NCI-H1417 (cell line): ENCODE measurements at regions not wholly inside any gene's neighbourhood (a gene's known extent, or its start where the extent isn't known, plus 50 kb on each side); places are given as distances from the start of the nearest gene placed in this dataset.
"Not testable (repeated sequence)": the region's sequence is repeated elsewhere in the genome, so short reads cannot be mapped to it uniquely, and the experiment has no call there.

ENCODE experiments used
- DNase-seq, 3 experiments: peaks; one replicate each; lab custom pipeline; 2025; lab: John Stamatoyannopoulos, UW

DNA sequence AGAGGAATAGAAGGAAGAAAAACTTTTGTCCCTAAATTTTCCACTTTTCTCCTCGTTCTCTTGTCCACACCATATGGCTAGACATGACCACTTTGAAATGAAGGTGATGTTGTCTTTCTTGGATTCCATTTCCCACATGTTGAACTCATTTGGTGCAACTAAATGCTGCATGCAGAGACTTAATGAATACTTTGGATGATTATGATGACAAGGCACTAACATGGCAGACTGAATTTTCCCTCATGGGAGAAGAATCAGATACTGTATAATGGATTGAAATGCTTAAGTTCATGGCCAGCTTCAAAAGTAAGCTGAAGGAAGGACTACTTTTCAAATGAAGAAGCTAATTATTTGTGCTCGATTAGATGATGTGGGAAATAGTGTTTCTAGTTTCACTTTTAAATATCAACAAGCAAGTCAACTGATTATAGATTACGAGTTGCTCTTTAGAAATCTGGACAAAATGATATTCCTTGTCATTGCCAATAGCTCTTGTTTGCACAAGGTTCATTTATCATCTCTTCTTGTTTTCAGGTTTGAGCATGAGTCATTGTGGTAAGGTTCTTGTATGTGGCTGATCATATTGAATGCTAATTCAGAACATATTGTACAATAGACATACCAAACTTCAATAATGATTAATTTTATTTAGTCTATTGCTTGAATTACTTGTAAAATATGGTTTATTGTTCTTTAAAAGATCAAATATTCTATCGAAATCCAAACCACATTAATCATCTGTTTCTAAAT, 501.3 kb upstream of the FTMT start:
- peak in 1 of 3 experiments; percentile 19 for DNase-seq

DNA sequence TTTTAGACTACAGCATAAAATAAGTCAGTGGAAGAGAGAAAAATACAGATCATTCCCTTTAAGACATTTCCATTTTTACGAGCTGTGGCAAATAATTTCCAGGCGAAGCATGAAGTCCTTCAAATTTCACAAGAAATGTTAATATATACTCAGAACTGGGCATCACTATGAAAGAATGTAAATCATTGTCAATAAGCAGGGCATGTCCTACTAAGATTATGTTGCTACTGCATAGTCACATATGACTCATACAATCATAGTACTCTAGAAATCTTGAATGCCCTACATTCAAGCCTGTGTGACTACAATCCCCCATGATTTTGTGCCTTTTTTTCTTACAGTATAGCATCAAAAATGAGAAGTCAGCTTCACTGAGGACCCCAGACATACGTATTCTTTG, 485.2 kb upstream of the FTMT start:
- no peak for DNase-seq

DNA sequence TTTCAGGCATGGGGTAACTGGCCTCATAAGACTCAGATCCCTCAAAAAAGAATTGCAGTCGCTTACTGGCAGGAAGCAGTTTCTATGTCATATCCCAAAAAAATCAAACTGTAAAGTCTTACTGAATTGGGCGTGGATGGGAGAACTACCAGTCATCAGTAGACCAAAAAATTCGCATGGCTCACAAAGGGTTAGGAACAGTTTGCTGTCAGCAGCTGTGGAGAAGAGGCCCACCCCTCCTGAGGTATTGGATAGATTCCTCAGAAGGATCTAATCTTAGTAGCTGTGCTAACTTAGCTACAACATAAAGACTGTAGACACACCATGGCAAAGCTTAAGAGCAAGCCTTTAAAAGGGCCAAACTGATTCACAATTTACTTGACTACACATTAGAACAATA, 478.3 kb upstream of the FTMT start:
- no peak for DNase-seq

DNA sequence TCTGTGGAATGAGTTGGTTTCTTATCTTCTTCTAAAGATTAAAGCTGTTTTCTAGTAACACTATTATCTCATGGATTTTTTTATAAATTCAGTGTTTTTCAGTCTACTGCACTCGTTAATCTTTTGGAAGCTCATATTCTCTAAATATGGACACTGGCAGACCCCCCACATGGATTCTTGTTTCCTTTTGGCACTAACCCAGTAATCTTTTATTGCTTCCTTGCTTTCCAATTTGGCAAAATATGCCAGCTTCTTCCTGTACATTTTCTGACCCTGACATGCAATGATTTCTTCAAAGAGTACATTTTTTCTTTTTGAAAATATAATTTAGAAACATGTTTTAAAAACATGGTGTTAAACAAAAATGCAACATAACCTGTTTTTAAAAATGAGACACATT, 474.2 kb upstream of the FTMT start:
- DNase-seq = no peak

DNA sequence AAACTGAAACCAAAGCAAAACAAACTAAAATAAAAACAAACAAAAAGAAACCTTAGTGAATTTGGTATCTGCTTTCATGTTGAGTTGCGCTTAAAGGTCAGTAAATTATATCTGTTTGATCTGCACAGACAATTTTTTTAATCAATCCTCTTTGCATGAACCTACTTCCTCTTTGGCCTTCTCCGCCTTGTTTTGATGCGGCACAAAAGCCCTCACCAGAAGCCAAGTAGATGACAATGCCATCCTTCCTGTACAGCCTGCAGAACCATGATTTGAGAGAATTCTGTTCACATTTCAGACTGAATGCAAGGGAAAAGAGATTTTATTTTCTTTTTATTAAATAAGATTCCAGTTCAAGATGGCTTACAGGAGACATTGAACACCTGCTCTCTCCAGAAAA, 473.6 kb upstream of the FTMT start:
- no peak for DNase-seq

DNA sequence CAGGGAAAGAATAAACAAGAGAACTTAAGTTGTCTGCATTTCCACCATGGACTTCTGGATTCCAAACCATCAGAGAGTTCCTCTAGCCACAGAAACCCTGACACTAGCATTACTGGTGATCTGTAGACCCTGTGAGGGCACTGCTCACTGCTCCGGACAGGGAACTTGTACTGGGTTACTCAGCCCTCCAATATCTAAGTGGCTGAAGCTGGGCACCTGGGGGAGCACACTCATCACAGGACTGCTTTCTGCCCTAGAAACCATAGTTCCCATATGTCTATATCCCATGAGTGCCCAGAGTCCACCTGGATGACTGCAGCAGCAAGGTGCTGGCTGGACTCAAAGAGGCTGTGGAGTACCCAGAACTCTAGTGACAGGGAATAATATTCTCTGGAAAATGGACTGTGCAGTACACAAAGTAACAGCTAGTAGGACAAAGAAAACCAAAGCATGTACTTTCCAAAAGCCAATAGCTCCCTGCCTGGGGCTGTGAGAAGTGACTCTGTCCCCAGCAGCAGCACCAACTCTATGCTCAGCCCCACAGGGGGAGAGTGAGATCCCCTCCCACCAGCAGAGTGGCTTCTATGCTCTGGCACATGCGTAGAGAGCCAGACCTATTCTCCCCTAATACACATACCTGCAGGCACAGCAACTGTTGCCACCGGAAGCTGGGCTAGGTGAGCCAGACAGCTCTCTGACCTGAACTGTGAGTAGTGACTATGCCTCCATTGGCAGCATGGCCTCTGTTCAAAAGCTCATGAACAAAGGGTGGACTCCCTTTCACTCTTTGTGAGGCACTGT, 472.9 kb upstream of the FTMT start:
- no peak for DNase-seq

GRCh38 chr5:121380066-121380465, 471.6 kb upstream of the FTMT start:
- no peak for DNase-seq

- peak in 1 of 3 experiments; percentile 3 for DNase-seq
Observed at GRCh38 chr5:121384359-121384758, 467.3 kb upstream of the FTMT start.

DNA sequence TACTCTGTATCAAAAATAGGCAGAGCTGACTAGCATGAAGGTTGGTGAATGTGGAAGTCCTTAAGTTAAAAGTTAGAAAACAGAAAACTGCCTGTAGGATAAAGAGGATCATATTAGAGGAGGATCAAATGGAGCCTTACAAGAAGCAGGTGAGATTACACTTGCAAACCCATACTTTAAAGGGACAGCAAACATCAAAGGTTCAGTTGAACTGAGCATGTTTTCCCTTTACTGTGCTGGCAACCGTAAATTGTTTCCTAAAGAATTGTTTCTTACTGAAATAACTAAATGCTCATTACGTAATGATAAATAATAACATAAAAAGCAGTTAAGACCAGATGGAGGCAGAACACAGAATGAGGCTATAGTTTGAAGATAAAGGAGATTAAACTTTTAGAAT, 465.3 kb upstream of the FTMT start:
- DNase-seq = no peak

DNA sequence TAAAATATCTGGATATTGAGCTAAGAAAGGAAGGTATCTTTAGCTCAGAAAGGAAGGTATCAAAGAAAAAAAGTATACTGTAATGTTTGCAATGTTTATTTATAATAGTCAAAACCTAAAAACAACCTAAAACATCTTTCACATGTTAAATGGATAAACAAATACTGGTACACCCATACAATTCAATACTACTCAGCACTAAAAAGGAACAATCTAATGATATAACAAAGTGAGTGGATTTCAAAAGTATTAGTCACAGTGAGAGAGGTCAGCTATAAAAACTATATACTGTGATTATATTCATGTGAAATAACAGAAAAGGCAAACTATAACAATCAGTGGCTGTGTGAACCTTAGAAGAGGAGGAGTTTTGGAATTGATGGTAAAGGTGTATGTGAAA, 455.0 kb upstream of the FTMT start:
- no peak for DNase-seq

- no peak for DNase-seq
Observed at GRCh38 chr5:121399879-121400278, 451.8 kb upstream of the FTMT start.

- no peak for DNase-seq
Observed at GRCh38 chr5:121408778-121409177, 442.9 kb upstream of the FTMT start.

GRCh38 chr5:121415270-121415669, 436.4 kb upstream of the FTMT start:
- peak in 1 of 3 experiments; percentile 6 for DNase-seq

GRCh38 chr5:121421646-121422045, 430.0 kb upstream of the FTMT start:
- DNase-seq = no peak

DNA sequence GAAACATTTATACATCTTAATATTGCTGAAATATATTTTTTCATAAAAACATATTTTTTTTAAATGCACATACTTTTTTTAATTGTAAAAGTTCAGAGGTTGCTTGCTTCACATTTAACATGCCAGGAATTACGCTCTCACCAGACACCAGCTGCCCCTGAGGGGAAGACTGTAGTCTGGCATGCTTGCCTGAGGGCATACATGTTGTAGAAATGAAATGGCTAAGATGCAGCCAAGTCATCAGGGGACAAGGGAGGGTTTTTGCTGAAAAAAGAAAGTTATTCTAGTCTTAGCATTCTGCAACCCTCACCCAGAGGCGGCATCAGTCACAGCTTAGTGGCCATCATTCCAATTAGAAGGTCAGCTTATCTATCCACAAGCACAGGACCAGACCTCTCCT, 426.7 kb upstream of the FTMT start:
- no peak for DNase-seq

DNA sequence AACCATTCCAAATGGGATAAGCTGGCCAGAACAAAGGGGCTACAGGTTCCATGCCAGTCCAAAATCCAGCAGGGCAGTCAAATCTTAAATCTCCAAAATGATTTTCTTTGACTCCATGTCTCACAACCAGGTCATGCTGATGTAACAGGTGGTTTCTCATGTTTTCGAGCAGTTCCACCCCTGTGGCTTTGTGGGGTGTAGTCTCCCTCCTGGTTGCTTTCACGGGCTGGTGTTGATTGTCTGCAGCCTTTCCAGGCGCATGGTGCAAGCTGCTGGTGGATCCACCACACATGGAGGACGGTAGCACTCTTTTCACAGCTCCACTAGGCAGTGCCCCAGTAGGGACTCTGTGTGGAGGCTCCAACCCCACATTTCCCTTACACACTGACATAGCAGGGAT, 425.5 kb upstream of the FTMT start:
- DNase-seq = no peak

DNA sequence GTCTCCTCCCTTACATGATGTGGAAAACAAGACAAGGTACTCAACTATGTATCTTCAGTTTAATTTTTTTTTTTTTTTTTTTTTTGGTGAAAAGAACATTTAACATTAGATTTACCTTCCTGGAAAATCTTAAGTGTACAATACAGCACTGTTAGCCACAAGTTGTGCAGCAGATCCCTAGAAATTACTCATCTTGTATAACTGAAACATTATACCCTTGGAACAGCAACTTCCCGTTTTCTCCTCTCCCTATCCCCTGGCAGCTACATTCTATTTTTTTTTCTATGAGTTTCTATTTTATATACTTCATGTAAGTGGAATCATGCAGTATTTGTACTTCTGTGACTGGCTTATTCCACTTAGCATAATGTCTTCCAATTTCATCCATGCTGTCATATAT, 421.9 kb upstream of the FTMT start:
- DNase-seq = no peak

- no peak for DNase-seq
Observed at GRCh38 chr5:121430538-121430937, 421.1 kb upstream of the FTMT start.

GRCh38 chr5:121445511-121445910, 406.2 kb upstream of the FTMT start:
- DNase-seq = no peak

GRCh38 chr5:121462441-121462840, 389.2 kb upstream of the FTMT start:
- DNase-seq = no peak

GRCh38 chr5:121471222-121471621, 380.5 kb upstream of the FTMT start:
- DNase-seq = not testable (repeated sequence)

DNA sequence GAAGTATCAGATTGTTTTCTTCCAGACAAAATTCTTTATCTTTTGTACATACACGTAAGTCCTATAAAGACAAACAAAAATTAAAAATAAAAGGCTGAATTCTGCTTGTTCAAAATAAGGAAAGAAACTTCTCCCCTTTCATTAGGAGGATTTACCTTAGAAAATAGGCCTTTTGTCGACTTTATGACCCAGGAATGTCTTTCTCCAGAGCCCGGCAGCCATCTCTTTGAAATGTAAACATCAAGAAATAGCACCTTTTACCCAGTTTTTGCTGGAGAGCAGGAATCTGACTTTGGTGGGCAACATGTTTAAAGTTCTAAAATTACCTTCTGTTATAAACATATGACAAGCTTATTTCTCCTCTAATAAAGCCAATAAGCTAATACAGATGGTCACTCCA, 373.0 kb upstream of the FTMT start:
- DNase-seq = no peak

DNA sequence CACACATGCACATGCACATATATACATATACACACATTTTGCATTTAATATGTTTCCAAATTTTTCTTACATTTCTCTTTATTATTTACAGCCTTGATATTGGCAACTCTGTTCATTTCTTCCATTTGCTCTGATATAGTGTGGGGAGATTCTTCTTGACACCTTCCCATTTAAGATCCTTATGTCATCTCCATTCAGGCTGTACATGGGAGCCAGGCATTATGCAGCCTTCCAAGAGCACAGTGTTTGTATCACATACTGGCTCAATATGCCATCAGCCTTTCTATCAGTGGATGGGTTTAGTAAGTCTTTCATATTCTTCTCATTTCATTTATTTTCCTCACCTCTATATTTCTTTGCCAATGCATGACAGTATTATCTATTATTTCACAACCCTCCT, 372.3 kb upstream of the FTMT start:
- no peak for DNase-seq

GRCh38 chr5:121485281-121485680, 366.4 kb upstream of the FTMT start:
- DNase-seq = no peak
